ENCODE measurements at regions not wholly inside any gene's neighbourhood (a gene's known extent, or its start where the extent isn't known, plus 50 kb on each side); places are given as distances from the start of the nearest gene placed in this dataset.

DNA sequence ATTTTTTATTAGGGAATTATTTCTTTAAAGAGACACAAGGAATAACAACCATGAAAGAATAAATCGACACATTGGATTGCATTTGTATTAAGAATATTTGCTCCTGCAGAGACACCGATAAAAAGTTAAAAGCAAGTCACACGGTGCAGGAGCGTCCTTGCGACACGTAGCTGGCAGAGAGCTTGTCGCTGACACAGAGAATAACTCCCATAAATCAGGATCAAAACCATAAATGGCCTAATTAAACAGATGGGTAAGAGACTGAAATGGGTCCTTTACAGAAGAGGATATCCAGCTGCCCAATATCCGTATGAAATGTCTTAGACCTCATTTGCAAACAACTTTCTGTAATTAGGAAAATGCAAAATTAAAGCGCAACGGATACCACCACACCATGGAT, 126.1 kb upstream of the SNTG2 start:
- no peak for DNase-seq

DNA sequence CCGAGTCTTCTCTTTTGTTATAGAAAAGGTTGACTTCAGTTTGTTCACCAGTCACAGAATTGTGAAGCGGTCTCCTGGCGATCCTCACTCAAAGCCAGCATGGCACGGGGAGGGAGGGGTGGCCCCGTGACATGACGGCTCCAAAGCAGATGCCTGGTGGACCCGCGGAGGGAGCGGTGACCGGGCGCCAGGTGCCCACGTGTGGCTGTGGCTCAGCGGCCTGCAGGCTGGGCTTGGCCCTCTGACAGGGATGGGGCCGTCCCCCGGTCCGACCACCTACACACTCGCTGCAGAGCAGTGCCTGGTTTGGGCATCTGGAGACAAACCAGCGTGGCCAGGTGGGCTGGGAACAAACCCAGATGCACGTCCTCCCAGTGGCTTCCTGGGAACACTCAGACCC, 129.1 kb upstream of the SNTG2 start:
- no peak for DNase-seq

GRCh38 chr2:819601-820000, 131.0 kb upstream of the SNTG2 start:
- no peak for DNase-seq

GRCh38 chr2:819121-819520, 131.5 kb upstream of the SNTG2 start:
- DNase-seq: no peak

GRCh38 chr2:817336-818015, 133.2 kb upstream of the SNTG2 start:
- DNase-seq: no peak

DNA sequence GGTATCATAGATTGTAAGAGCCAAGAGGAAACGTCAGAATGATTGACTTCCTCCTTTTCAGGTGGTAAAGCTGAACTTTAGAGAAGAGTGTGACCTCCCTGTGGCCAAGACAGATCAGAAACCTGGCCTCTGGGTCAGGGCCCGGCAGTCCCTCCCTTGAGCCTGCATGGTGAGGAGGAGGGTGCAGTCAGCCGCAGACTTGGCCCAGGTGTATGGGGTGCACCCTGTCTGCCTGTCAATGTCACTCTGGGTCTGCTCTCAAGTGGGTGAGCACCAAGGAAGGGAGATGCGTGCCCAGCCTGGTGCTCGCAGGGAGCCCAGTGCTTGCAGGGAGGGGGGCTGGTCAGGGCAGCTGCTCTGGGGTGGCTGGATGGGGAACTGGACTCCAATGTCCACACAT, 134.4 kb upstream of the SNTG2 start:
- no peak for DNase-seq

GRCh38 chr2:810397-810796, 133.2 kb upstream of the TMEM18 start:
- no peak for DNase-seq

GRCh38 chr2:807300-807699, 130.1 kb upstream of the TMEM18 start:
- no peak for DNase-seq

- no peak for DNase-seq
Observed at GRCh38 chr2:805664-806063, 128.5 kb upstream of the TMEM18 start.

GRCh38 chr2:797993-798392, 120.8 kb upstream of the TMEM18 start:
- DNase-seq: no peak

- no peak for DNase-seq
Observed at GRCh38 chr2:797556-797955, 120.3 kb upstream of the TMEM18 start.

DNA sequence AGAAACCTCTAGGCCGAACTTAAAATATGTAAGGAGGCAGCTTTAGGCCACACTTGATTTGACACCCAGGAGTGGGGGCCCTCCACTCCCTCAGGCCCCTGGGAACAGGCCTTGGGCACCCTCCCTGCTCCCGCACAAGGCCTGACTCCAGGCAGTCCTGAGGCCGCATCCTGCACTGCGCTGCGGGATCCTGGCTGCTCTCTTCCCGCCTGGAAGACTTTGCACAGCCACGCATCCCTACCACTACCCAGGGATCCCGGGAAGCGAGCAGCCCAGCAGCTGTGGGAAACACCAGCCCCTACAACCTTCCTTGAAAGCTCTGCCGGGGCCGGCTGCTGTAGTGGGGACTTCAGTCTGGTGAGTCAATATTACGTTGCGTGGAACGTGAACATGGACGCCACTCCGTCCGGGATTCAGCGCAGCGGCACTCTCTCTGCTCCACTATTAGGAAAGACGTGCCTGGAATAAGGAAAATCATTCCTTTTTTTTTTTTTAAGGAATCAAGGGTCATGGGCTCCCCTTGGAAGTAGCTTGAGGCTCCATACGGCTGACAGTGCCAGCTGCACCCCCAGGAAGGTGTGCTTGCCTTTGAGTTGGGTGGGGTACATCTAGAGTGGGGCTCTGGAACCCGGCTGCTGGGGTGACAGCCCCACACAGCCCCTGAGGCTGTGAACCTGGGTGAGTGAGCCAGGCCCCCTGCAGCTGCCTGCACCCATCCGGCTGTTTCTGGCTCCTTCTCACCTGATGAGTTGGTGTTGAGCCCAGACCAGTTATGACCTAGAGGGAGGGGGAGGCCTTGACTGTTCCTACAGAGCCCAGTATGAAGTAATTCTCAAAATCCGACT, 119.2 kb upstream of the TMEM18 start:
- DNase-seq: no peak

DNA sequence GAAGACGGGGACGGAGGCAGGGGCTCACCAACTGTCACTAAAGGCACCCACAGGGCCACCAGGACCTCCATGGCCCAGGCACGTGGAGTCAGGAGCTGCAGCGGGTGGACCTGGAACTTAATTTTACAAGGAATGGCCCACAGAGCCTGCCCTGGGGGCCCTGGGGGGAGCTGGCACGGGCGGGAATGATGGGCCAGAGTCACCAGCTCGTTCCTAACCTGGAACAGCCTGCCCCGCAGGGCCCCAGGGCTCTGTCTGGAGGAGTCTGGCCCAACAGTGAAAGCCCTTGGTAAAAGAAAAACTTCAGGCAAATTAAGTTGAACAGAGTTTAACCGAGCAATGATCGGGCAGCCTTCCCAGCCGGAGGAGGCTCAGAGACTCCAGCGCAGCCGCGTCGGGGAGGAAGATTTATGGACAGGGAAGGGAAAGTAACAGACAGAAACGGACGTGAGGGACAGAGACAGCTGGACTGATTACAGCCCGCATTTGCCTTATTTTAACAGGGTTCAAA, 118.4 kb upstream of the TMEM18 start:
- DNase-seq: no peak

- no peak for DNase-seq
Observed at GRCh38 chr2:794554-795241, 117.5 kb upstream of the TMEM18 start.

DNA sequence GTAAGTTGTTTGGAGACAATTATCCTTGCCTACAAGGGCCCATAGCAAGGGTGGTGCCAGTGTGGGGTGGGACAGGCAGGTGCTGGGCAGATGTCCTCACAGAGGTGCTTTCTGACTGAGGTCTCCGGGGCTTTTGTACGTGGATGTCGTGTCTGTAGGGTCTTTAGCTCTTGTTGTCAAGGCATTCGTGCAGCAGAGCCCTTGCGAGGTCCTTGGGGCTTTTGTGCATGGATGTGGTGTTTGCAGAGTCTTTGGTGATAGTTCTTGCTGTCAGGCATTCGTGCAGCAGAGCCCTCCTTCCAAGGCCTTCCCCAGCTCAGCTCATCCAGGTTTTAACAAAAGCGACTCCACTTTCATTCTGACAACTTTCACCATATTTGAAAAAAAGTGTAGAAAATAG, 116.0 kb upstream of the TMEM18 start:
- no peak for DNase-seq

GRCh38 chr2:792687-793086, 115.5 kb upstream of the TMEM18 start:
- DNase-seq: no peak

- no peak for DNase-seq
Observed at GRCh38 chr2:790634-791245, 113.5 kb upstream of the TMEM18 start.

GRCh38 chr2:790081-790480, 112.9 kb upstream of the TMEM18 start:
- no peak for DNase-seq

DNA sequence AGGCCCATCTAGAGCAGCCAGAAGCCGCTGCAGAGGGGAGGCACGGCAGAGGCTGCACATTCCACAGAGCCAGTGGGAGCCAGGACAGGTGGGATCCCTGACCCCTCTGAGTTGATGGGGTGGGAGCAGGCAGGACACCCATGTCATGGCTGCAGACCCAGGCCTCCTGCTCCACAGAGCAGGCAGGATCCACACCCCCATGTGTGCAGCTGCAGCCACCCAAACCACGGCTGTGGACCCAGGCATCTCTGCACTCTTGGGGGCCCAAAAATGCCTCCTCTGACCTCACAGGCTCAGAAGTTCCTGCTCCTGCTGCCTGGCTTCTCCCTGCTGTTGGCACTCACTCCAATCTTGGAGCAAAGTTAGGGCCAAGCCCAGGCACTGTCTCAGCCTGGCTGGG, 112.3 kb upstream of the TMEM18 start:
- DNase-seq: no peak

DNA sequence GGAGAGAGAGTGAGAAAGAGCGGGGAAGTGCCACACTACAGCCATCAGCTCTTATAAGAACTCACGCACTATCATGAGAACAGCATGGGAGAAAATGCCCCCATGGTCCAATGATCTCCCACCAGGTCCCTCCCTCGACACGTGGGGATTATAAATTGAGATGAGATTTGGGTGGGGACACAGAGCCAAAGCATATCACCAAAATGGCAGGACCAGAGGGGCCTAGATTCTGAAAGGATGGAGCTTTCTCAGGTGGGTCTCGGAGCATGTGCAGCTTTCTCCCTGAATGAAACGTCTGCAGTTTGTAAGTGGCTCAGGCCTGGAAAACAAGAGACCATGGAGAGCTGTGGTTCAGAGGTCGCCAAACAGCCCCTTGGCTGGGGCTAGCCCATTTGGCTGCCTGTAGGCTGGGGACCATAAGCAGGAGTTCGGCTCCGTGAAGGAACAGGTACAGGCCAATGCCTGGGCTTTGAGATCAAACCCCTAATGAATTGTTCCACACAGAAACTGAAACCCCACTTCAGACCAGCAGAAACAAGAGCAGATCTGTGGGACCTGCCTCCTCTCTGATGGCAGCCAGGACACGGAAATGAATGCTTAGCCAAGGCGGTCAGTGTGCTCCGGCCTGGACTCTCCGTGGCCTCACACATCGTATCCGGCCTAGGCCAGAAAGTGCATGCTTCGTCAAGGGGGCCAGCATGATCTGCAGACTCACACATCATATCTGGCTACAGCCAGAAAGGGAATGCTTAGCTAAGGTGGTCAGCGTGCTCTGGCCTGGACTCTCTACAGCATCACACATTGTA, 111.2 kb upstream of the TMEM18 start:
- DNase-seq: no peak

DNA sequence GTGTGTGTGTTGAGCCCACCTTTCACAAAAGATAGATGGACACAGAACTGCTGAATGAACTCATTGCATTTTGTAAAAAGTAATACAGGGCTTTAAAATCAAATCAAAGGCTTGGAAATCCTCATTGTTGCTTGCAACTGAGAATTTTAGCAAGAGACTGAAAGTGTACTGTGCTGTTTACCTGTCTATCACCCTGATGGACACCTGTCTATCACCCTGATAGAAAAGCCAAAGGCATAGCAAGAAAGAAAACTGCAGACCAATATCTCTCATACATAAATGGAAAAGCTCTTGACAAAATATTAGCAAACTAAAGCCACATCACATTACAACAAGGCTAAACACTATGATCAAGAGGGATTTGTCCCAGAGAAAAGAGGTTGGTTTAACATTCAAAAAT, 107.5 kb upstream of the TMEM18 start:
- no peak for DNase-seq

DNA sequence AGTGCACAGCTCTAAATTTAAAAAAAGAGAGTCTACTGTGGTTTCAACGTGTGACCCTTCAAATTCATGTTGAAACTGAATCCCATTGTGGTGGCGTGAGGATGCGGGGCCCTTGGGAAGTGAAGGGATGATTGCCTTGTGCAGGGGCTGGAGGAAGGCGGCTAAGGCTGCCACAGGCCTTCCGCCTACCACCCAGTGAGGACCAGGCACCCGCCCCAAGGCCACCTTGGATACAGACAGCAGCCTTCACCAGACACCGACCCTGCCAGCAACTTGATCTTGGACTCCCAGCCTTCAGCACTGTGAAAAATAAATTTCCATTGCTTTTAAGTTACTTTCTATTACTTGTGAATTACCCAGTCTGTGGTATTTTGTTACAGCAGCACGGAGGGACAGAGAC, 103.4 kb upstream of the TMEM18 start:
- no peak for DNase-seq

DNA sequence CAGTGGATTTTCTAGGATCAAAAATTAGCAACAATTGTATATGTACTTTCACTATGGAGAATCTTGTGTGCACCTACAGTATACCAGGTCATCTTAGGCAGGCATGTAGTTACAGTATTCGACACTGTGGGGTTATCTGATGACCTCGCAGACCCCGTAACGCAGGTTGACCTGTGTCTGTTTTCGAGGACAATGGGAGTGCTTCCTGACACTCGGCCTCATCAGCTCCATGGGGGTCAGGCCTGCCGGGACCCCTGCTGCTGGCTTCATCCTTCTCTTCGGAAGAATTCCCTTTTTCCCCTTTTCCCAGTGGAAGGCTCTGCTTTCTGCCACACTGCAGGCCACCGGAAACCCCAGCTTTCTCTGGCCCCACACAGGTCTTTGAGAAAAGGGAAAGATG, 102.8 kb upstream of the TMEM18 start:
- no peak for DNase-seq

All from DMS53 (cell line).